SU-DHL-6 (cell line): ENCODE measurements at regions not wholly inside any gene's neighbourhood (a gene's known extent, or its start where the extent isn't known, plus 50 kb on each side); places are given as distances from the start of the nearest gene placed in this dataset.

Source experiments
- EZH2phosphoT487 ChIP-seq: fragments of 200-600 bp; sonication (generic), shearing (Covaris generic); conservative IDR thresholded peaks from 2 replicates; pipeline ENCODE4 v1.6.1; 2018; ENCODE audit warnings: mild to moderate bottlenecking, antibody characterized with exemption, low read length, moderate library complexity, mixed read lengths
- TF ChIP-seq, protein P1 (sequence below): fragments of 200-600 bp; sonication (generic); IDR thresholded peaks from one replicate; pipeline ENCODE4 v1.5.1; 2017; ENCODE audit warnings: antibody characterized with exemption, mild to moderate bottlenecking, low read length, moderate library complexity; ENCODE audit not compliant: insufficient read depth, poor library complexity, severe bottlenecking

GRCh38 chr2:136448986-136449780 is 316.2 kb upstream of the THSD7B start:
- TF ChIP-seq, protein P1, sequence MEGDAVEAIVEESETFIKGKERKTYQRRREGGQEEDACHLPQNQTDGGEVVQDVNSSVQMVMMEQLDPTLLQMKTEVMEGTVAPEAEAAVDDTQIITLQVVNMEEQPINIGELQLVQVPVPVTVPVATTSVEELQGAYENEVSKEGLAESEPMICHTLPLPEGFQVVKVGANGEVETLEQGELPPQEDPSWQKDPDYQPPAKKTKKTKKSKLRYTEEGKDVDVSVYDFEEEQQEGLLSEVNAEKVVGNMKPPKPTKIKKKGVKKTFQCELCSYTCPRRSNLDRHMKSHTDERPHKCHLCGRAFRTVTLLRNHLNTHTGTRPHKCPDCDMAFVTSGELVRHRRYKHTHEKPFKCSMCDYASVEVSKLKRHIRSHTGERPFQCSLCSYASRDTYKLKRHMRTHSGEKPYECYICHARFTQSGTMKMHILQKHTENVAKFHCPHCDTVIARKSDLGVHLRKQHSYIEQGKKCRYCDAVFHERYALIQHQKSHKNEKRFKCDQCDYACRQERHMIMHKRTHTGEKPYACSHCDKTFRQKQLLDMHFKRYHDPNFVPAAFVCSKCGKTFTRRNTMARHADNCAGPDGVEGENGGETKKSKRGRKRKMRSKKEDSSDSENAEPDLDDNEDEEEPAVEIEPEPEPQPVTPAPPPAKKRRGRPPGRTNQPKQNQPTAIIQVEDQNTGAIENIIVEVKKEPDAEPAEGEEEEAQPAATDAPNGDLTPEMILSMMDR = no peak
- no peak for TF ChIP-seq EZH2phosphoT487
